Heart left ventricle (tissue), 16 donors: ENCODE measurements at regions not wholly inside any gene's neighbourhood (a gene's known extent, or its start where the extent isn't known, plus 50 kb on each side); places are given as distances from the start of the nearest gene placed in this dataset.

Experiments
- ATAC-seq, 4 donors: fragments of 200-7000 bp; cut with Tn5 transposase; one replicate each; pipeline ENCODE4 v1.9.1; 2020 to 2022; ENCODE audit warnings: moderate library complexity in 4 of 4, mild to moderate bottlenecking in 3 of 4, moderate number of reproducible peaks in 1 of 4
- DNase-seq, 5 donors: peaks; one replicate each; pipeline ENCODE4 v3.0.0-alpha.2; 2020
- H3K27ac ChIP-seq, 12 donors: fragments of 200-600 bp; sonication (generic) in 4 of 12; one replicate each; pipeline versions ENCODE4 v1.5.0 to v1.8.0; 2016 to 2022; ENCODE audit warnings: mild to moderate bottlenecking in 2 of 12
- H3K27me3 ChIP-seq, 9 donors: fragments of 200-600 bp; sonication (generic) in 2 of 9; one replicate each; pipeline versions ENCODE4 v1.5.1 to v1.8.0; 2016 to 2022; ENCODE audit warnings: mild to moderate bottlenecking in 3 of 9
- H3K36me3 ChIP-seq, 9 donors: fragments of 200-600 bp; sonication (generic) in 2 of 9; one replicate each; pipeline versions ENCODE4 v1.5.0 to v1.8.0; 2018 to 2022; ENCODE audit warnings: mild to moderate bottlenecking in 2 of 9
- H3K4me1 ChIP-seq, 12 donors: fragments of 200-600 bp; sonication (generic) in 4 of 12; one replicate each; pipeline versions ENCODE4 v1.5.0 to v1.8.0; 2016 to 2022; ENCODE audit warnings: mild to moderate bottlenecking in 3 of 12
- H3K4me3 ChIP-seq, 12 donors: fragments of 200-600 bp; sonication (generic) in 4 of 12; one replicate each; pipeline versions ENCODE4 v1.5.0 to v1.8.0; 2017 to 2022; ENCODE audit warnings: mild to moderate bottlenecking in 9 of 12, moderate library complexity in 4 of 12
- H3K9me3 ChIP-seq, 12 donors: fragments of 200-600 bp; sonication (generic) in 4 of 12; one replicate each; pipeline versions ENCODE4 v1.5.0 to v1.8.0; 2016 to 2022; ENCODE audit warnings: mild to moderate bottlenecking in 1 of 12
- POLR2A ChIP-seq, 2 donors: fragments of 450-650 bp; IDR thresholded peaks; one replicate each; pipeline ENCODE4 v1.6.1; 2017; ENCODE audit warnings: antibody characterized with exemption in 2 of 2, mild to moderate bottlenecking in 2 of 2, moderate library complexity in 2 of 2
- WGBS, 4 donors: extraction: QIAGEN DNeasy Blood & Tissue Kit in 2 of 4; methylation state at CpG; one replicate each; pipeline versions ENCODE4 v1.1.5 to v1.1.7; 2013 to 2018; 5-methylcytosine and 5-hydroxymethylcytosine counted together
- intact Hi-C, 10 donors: fragments of 100-400 bp; cut with DNase I; formaldehyde crosslinking; loops; one replicate each; pipeline versions ENCODE4 v1.11.1 to v1.14.2; 2022
- TF ChIP-seq, protein P1 (sequence below), 12 donors: fragments of 200-600 bp; sonication (generic) in 4 of 12; IDR thresholded peaks; one replicate each; pipeline versions ENCODE4 v1.5.0 to v1.8.0; 2018 to 2022; ENCODE audit warnings: antibody characterized with exemption in 12 of 12, mild to moderate bottlenecking in 5 of 12
- donor health status: ischemic (EF 13 %, LVEDD 7.1; RV severe dilation, severe dysfunction).
- donor health status: healthy with polysubstance abuse.
- donor health status: DM: no; HTN: yes; CAD: no.
- donor health status: DM: no; HTN: no; CAD: no.
- donor health status: ischemic (EF 25% LVEDD 6.9; RV normal size, moderate dysfunction).
- donor health status: ischemic (EF 25% LVEDD 5.7; RV mildly dilated, moderate dysfunction).
- donor health status: healthy.
- donor health status: DM: yes; HTN: yes; CAD: no.
- donor health status: ischemic (EF 35%, LVEDD 5.7; RV mildly dilated, moderate dysfunction).
- donor health status: nonischemic (EF 11% LVEDD 7.7; RV severe dilation, severe dysfunction).
- donor health status: DM: yes; HTN: yes; CAD: no.
- donor health status: PGD.
- donor health status: ischemic (EF 29% LVEDD 5.4; RV normal size, mild dysfunction).
- donor health status: nonischemic (EF 23%, LVEDD 6.1; RV moderate dilation, normal function).

DNA sequence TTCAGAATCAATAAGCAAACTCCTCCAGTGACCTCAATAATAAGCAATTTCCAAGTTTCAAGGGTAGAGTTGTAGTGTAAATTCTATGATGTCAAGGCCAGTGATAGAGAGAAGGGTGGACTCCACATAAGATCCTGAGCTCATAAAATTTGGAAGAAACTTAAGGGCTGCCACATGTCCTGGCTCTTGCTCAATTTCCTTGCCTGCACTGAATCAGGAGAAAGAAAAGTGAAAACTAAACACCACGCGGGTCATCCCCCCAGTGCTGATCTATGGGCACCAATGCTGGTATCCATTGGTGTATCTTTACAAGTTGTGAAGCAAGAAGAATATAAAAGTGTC lies 392.0 kb upstream of the INTU start:
- Histone ChIP-seq H3K4me1 (no peaks in the 10 kb centered on the region), H3K4me3 (no peak overlapping the region), H3K27me3 (no peaks in the 10 kb centered on the region), H3K9me3 (no peaks in the 10 kb centered on the region), H3K27ac (no peak overlapping the region), H3K36me3 (no peaks in the 10 kb centered on the region)
- TF ChIP-seq, protein P1, sequence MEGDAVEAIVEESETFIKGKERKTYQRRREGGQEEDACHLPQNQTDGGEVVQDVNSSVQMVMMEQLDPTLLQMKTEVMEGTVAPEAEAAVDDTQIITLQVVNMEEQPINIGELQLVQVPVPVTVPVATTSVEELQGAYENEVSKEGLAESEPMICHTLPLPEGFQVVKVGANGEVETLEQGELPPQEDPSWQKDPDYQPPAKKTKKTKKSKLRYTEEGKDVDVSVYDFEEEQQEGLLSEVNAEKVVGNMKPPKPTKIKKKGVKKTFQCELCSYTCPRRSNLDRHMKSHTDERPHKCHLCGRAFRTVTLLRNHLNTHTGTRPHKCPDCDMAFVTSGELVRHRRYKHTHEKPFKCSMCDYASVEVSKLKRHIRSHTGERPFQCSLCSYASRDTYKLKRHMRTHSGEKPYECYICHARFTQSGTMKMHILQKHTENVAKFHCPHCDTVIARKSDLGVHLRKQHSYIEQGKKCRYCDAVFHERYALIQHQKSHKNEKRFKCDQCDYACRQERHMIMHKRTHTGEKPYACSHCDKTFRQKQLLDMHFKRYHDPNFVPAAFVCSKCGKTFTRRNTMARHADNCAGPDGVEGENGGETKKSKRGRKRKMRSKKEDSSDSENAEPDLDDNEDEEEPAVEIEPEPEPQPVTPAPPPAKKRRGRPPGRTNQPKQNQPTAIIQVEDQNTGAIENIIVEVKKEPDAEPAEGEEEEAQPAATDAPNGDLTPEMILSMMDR (IDR thresholded peaks at IDR 0.05) = no peak
- no peak for TF ChIP-seq POLR2A (IDR thresholded peaks at IDR 0.05)
- 82 to 91% (median 88%) methylated on average over 2 of the region's 2 CpGs for WGBS, 4 donors
- intact Hi-C loops = no loop called here
- no peak for ATAC-seq
- no peak for DNase-seq

DNA sequence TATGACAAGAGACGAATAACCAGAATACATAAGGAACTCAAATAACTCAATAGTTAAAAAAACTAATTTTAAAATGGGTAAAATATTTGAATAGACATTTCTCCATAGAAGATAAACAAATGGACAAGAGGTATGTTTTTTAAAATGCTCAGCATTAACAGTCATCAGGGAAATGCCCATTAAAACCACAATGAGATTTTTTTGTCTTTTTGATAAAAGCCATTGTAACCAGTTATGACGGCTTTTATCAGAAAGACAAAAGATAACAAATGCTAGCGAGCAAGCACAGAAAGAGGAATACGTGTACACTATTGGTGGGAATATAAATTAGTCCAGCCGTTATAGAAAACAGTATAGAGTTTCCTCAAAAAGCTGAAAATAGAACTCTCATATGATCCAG lies 388.2 kb upstream of the INTU start:
- intact Hi-C loops = no loop called here
- 55 to 79% (median 69%) methylated on average over 5 of the region's 5 CpGs for WGBS, 4 donors
- no peaks in the 10 kb centered on the region for H3K4me1 ChIP-seq
- no peak overlapping the region for H3K4me3 ChIP-seq
- H3K27me3 ChIP-seq = no peaks in the 10 kb centered on the region
- no peak for ATAC-seq
- H3K36me3 ChIP-seq = no peaks in the 10 kb centered on the region
- TF ChIP-seq, protein P1 (IDR thresholded peaks at IDR 0.05) = no peak
- TF ChIP-seq POLR2A (IDR thresholded peaks at IDR 0.05) = no peak
- H3K9me3 ChIP-seq = no peaks in the 10 kb centered on the region
- H3K27ac ChIP-seq = no peak overlapping the region
- no peak for DNase-seq

DNA sequence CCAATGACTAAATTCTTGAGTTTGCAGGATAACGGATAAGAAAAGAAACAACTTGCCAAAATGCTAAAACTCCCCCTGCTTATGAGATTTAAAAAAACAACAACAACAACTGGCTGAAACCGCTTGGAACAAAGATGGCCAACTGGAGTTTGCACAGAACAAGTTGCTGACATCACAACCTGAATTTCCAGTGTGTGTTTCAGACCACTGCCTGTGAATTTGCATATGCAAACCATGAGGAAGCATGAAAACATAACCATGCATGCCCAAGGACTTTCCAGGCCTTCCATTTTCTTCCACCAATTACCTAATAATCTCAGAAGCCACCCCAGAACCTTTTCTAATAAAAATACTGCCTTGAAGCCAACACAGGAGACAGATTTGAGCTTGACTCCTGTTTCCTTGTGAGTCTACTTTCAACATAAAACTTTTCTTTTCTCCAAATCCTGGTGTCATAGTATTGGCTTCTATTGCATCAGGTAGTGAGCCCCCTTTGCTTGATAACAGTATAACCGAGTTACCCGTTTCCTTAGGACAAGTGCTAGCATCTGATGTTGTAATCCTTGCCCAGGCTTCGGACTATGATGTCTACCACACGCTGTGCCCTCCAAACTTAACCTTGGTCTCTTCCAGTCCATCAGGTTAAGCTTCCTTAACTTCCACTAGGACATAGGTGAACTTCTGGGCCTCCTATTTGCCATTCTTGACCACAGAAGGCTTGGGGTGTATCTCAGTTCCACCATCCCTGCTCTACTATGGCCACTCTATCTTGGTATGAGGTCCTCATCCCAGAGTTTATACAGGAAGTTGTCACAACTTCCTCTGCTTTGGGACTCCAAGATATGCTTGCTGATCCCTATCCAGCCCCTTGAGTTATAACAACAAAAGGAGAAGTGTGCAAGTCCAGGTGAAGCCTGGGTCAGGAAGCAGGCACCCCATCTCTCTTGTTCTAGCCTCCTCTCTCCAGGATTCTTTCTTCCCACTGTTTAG lies 385.5 kb upstream of the INTU start:
- 80 to 91% (median 86%) methylated on average over 6 of the region's 6 CpGs for WGBS, 4 donors
- no peaks in the 10 kb centered on the region for H3K36me3 ChIP-seq
- ATAC-seq = no peak

DNA sequence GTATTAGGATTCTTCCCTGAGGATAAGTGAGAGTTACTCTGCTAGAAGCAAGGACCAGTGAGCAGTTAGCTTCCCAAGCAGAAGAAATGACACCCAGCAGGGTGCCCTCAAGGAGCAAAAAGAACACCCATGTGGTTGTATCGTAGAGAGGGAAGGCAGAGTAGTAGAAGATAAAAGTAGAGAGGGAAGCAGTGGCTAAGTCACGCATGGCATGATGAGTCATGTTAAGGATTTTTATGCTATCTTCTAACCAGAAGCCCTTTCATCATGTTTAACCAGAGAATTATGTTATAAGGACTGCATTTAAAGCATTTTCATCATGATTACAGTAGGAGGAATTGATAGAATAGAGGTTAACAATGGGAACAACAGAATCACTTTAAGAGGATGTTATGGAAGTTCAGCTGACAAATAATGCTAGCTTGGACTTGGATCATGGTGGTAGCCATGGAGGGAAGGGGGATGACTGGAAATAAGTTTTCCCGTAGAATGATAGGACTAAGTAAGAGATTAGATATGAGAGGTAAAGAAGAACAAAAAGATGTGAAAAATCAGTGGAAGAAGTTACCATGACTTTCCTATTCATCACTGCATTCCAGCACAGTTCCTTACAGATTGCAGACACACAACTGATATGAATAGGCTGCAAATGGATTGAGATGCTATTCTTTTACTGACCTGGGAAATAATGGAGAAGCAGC lies 383.5 kb upstream of the INTU start:
- H3K4me1 ChIP-seq = no peaks in the 10 kb centered on the region
- TF ChIP-seq, protein P1 (IDR thresholded peaks at IDR 0.05) = no peak
- no peak for TF ChIP-seq POLR2A (IDR thresholded peaks at IDR 0.05)
- ATAC-seq (no peak), DNase-seq (no peak)
- 28 to 64% (median 46%) methylated on average over 2 to 3 of the region's 3 CpGs for WGBS, 4 donors
- no peaks in the 10 kb centered on the region for H3K9me3 ChIP-seq
- H3K27me3 ChIP-seq = no peaks in the 10 kb centered on the region
- intact Hi-C loops = no loop called here
- H3K36me3 ChIP-seq = no peaks in the 10 kb centered on the region
- H3K27ac ChIP-seq = no peak overlapping the region
- H3K4me3 ChIP-seq = no peak overlapping the region

More for the DNA sequence above, 385.5 kb upstream of the INTU start:
- H3K27ac ChIP-seq = no peak overlapping the region
- H3K27me3 ChIP-seq = no peaks in the 10 kb centered on the region
- no peaks in the 10 kb centered on the region for H3K9me3 ChIP-seq
- no peak for DNase-seq
- H3K4me1 ChIP-seq = no peaks in the 10 kb centered on the region
- intact Hi-C loops = no loop called here
- TF ChIP-seq, protein P1 (IDR thresholded peaks at IDR 0.05) = no peak
- no peak for TF ChIP-seq POLR2A (IDR thresholded peaks at IDR 0.05)
- H3K4me3 ChIP-seq = no peak overlapping the region
